Heart left ventricle (tissue), 13 donors: ENCODE measurements at regions not wholly inside any gene's neighbourhood (a gene's known extent, or its start where the extent isn't known, plus 50 kb on each side); places are given as distances from the start of the nearest gene placed in this dataset.

ENCODE experiments used
- POLR2A ChIP-seq, 2 donors: fragments of 450-650 bp; IDR thresholded peaks; one replicate each; pipeline ENCODE4 v1.6.1; 2017; ENCODE audit warnings: antibody characterized with exemption in 2 of 2, mild to moderate bottlenecking in 2 of 2, moderate library complexity in 2 of 2
- TF ChIP-seq, protein P1 (sequence below), 12 donors: fragments of 200-600 bp; sonication (generic) in 4 of 12; IDR thresholded peaks; one replicate each; pipeline versions ENCODE4 v1.5.0 to v1.8.0; 2018 to 2022; ENCODE audit warnings: antibody characterized with exemption in 12 of 12, mild to moderate bottlenecking in 5 of 12
- donor health status: ischemic (EF 13 %, LVEDD 7.1; RV severe dilation, severe dysfunction).
- donor health status: DM: no; HTN: yes; CAD: no.
- donor health status: DM: no; HTN: no; CAD: no.
- donor health status: ischemic (EF 25% LVEDD 6.9; RV normal size, moderate dysfunction).
- donor health status: ischemic (EF 25% LVEDD 5.7; RV mildly dilated, moderate dysfunction).
- donor health status: ischemic (EF 35%, LVEDD 5.7; RV mildly dilated, moderate dysfunction).
- donor health status: nonischemic (EF 11% LVEDD 7.7; RV severe dilation, severe dysfunction).
- donor health status: DM: yes; HTN: yes; CAD: no.
- donor health status: PGD.
- donor health status: ischemic (EF 29% LVEDD 5.4; RV normal size, mild dysfunction).
- donor health status: nonischemic (EF 23%, LVEDD 6.1; RV moderate dilation, normal function).

DNA sequence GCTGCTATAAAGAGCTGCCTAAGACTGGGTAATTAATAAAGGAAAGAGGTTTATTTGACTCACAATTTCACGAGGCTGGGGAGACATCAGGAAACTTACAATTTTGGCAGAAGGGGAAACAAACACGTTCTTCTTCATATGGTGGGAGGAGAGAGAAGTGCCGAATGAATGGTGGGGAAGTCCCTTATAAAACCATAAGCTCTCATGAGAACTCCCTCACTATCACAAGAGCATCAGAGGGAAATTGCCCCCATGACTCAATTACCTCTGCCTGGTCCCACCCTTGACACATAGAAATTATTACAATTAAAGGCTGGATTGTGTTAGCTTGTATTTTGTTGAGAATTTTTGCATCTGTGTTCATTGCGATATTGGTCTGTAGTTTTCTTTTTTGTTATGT, 460.5 kb upstream of the RAB6C start:
- TF ChIP-seq, protein P1, sequence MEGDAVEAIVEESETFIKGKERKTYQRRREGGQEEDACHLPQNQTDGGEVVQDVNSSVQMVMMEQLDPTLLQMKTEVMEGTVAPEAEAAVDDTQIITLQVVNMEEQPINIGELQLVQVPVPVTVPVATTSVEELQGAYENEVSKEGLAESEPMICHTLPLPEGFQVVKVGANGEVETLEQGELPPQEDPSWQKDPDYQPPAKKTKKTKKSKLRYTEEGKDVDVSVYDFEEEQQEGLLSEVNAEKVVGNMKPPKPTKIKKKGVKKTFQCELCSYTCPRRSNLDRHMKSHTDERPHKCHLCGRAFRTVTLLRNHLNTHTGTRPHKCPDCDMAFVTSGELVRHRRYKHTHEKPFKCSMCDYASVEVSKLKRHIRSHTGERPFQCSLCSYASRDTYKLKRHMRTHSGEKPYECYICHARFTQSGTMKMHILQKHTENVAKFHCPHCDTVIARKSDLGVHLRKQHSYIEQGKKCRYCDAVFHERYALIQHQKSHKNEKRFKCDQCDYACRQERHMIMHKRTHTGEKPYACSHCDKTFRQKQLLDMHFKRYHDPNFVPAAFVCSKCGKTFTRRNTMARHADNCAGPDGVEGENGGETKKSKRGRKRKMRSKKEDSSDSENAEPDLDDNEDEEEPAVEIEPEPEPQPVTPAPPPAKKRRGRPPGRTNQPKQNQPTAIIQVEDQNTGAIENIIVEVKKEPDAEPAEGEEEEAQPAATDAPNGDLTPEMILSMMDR (IDR thresholded peaks at IDR 0.05) = no peak
- no peak for TF ChIP-seq POLR2A (IDR thresholded peaks at IDR 0.05)
